MCF 10A (cell line): ENCODE measurements at regions not wholly inside any gene's neighbourhood (a gene's known extent, or its start where the extent isn't known, plus 50 kb on each side); places are given as distances from the start of the nearest gene placed in this dataset.

Source experiments
- BruUV-seq: library from RNA; stranded (reverse); fragments of 400-500 nt; replicated peaks from 2 replicates; lab custom pipeline; 2021; lab: Mats Ljungman, UMichigan
- CTCF ChIA-PET: fragments of 300-600 bp; sonication (Branson Sonifier 250); formaldehyde crosslinking; extraction: SDS; loops from one replicate; lab custom pipeline; 2021; ENCODE audit warnings: antibody characterized with exemption, inconsistent platforms; lab: Yijun Ruan, JAX
- POLR2A ChIA-PET: fragments of 300-600, 350-650 bp; sonication (Branson Sonifier 250); formaldehyde crosslinking; extraction: SDS; loops from one replicate; lab custom pipeline; 2020; ENCODE audit warnings: antibody characterized with exemption, inconsistent platforms; lab: Yijun Ruan, JAX
- DNase-seq: peaks from one replicate; pipeline ENCODE4 v3.0.0-alpha.2; 2018; ENCODE audit not compliant: unreplicated experiment
- H3K27ac Mint-ChIP-seq: one replicate; pipeline ENCODE4 v1.8.0; 2022; ENCODE audit warnings: mild to moderate bottlenecking, low read depth, mixed read lengths; ENCODE audit not compliant: unreplicated experiment
- H3K27me3 Mint-ChIP-seq: one replicate; pipeline ENCODE4 v1.8.0; 2022; ENCODE audit warnings: mixed read lengths; ENCODE audit not compliant: insufficient read depth, unreplicated experiment
- H3K36me3 Mint-ChIP-seq: one replicate; pipeline ENCODE4 v1.8.0; 2022; ENCODE audit warnings: mild to moderate bottlenecking, moderate library complexity, mixed read lengths; ENCODE audit not compliant: insufficient read depth, unreplicated experiment
- H3K4me1 Mint-ChIP-seq: one replicate; pipeline ENCODE4 v1.8.0; 2022; ENCODE audit warnings: mixed read lengths; ENCODE audit not compliant: insufficient read depth, unreplicated experiment
- H3K4me3 Mint-ChIP-seq: one replicate; pipeline ENCODE4 v1.8.0; 2022; ENCODE audit warnings: mild to moderate bottlenecking, moderate library complexity, mixed read lengths; ENCODE audit not compliant: unreplicated experiment
- H3K9me3 Mint-ChIP-seq: one replicate; pipeline ENCODE4 v1.8.0; 2022; ENCODE audit warnings: mixed read lengths; ENCODE audit not compliant: unreplicated experiment
- intact Hi-C: fragments of 100-400 bp; cut with micrococcal nuclease; formaldehyde crosslinking; loops from 2 replicates; pipeline ENCODE4 v1.14.1; 2022
- TF ChIP-seq, protein P1 (sequence below): fragments of 200-600 bp; IDR thresholded peaks from one replicate; pipeline ENCODE4 v1.8.0; 2022; ENCODE audit warnings: antibody characterized with exemption, mild to moderate bottlenecking; ENCODE audit not compliant: unreplicated experiment

DNA sequence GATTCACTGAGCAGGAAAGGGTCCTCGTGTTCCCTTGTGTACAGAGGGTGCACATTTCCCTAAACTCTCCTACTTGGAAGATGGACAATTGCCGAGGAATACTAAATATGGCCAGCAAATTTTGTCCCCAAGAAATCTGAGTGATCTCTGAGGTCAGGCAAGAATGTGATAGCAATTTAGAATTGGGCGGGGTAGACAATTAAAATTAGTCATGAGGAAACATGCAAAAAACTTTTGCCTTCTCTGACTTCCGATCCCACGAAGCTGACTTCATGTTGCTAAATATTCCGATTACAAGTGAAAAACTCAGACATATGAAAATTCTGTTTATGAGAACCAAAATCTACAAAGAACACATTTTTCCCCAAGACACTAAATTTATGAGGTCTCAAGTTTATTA lies 453.9 kb upstream of the ZFP42 start:
- no peaks in the 10 kb centered on the region for H3K36me3 Mint-ChIP-seq
- H3K9me3 Mint-ChIP-seq, result no peaks in the 10 kb centered on the region
- no peaks in the 10 kb centered on the region for H3K27me3 Mint-ChIP-seq
- TF ChIP-seq, protein P1, sequence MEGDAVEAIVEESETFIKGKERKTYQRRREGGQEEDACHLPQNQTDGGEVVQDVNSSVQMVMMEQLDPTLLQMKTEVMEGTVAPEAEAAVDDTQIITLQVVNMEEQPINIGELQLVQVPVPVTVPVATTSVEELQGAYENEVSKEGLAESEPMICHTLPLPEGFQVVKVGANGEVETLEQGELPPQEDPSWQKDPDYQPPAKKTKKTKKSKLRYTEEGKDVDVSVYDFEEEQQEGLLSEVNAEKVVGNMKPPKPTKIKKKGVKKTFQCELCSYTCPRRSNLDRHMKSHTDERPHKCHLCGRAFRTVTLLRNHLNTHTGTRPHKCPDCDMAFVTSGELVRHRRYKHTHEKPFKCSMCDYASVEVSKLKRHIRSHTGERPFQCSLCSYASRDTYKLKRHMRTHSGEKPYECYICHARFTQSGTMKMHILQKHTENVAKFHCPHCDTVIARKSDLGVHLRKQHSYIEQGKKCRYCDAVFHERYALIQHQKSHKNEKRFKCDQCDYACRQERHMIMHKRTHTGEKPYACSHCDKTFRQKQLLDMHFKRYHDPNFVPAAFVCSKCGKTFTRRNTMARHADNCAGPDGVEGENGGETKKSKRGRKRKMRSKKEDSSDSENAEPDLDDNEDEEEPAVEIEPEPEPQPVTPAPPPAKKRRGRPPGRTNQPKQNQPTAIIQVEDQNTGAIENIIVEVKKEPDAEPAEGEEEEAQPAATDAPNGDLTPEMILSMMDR, result no peak
- ChIA-PET CTCF (no interaction called here), POLR2A (no interaction called here)
- no peak overlapping the region for H3K27ac Mint-ChIP-seq
- no peak overlapping the region for H3K4me3 Mint-ChIP-seq
- no peak for DNase-seq
- intact Hi-C loops, result no loop called here
- BruUV-seq, result no TSS peak
- H3K4me1 Mint-ChIP-seq, result no peaks in the 10 kb centered on the region

DNA sequence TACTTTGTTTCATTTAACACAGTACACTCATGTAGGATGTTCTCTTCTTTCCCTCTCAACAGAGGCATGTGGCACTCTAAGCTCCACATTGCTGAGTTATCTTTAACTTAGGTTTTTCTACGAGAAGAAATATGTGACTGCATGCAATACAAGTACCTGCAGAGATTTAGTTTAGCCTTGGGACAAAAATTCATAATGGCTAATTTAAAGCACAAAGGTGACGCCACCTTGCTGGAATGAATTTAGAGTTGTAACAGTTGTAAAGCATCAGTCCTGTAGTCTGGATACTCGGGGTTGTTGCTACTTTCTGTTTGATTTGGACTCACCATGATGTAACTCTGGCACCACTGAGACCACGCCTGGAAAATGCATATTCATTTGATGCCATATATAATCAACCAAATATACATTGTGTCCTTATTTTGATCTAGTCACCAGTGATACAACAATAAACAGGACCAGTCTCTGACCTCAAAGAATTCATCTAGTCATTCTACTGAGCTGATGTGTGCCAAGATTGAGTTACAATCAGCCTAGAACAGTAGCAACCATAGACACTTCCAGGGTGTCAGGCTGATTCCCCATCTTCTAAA lies 451.0 kb upstream of the ZFP42 start:
- DNase-seq, result no peak
- no peaks in the 10 kb centered on the region for H3K27me3 Mint-ChIP-seq
- no peak overlapping the region for H3K4me3 Mint-ChIP-seq
- H3K36me3 Mint-ChIP-seq, result peaks cover 5% of the 10 kb centered on the region
- TF ChIP-seq, protein P1, result no peak
- POLR2A ChIA-PET, result no interaction called here
- intact Hi-C loops, result no loop called here
- no TSS peak for BruUV-seq
- no peaks in the 10 kb centered on the region for H3K4me1 Mint-ChIP-seq
- no peaks in the 10 kb centered on the region for H3K9me3 Mint-ChIP-seq
- no peak overlapping the region for H3K27ac Mint-ChIP-seq
- CTCF ChIA-PET, result interaction anchor here (0.6 kb wide), 2 partner anchors 11 to 28 kb away, joined by 3 to 4 read pairs; no protein-coding TSS in a partner anchor

DNA sequence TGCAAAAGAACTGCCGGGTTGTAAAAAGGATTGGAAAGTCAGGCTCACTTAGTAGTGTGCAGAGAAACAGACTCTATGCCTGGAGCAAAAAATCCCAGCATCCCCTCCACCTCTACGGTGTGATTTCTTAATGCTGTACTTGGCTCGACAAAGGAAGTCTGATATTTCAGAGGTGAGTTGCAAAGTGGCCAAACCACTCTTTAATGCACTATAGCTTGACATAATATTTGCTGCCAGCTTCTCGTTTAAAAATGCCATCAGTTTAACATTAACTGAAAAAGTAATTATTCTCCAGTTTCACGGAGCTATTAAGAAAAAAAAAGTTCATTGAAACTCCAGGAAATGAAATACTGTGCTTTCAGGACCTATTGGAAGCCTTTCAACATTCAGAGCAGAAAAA lies 448.3 kb upstream of the ZFP42 start:
- DNase-seq, result peak; percentile 11
- Mint-ChIP-seq H3K9me3 (no peaks in the 10 kb centered on the region), H3K36me3 (peaks cover 5% of the 10 kb centered on the region), H3K4me1 (peaks cover 5% of the 10 kb centered on the region), H3K27me3 (no peaks in the 10 kb centered on the region), H3K4me3 (no peak overlapping the region), H3K27ac (no peak overlapping the region)
- intact Hi-C loops, result no loop called here
- TF ChIP-seq, protein P1, result no peak
- CTCF ChIA-PET, result no interaction called here
- no TSS peak for BruUV-seq
- POLR2A ChIA-PET, result interaction anchor here (0.6 to 0.7 kb wide), 2 partner anchors 11 to 311 kb away, joined by 3 to 4 read pairs; no protein-coding TSS in a partner anchor

GRCh38 chr4:187550256-187550950 lies 445.2 kb upstream of the ZFP42 start:
- POLR2A ChIA-PET, result interaction anchor here (0.6 kb wide), 1 partner anchor 444 kb away, joined by 3 read pairs; no protein-coding TSS in a partner anchor
- Mint-ChIP-seq H3K4me3 (no peak overlapping the region), H3K27ac (no peak overlapping the region), H3K9me3 (no peaks in the 10 kb centered on the region), H3K4me1 (peaks cover 5% of the 10 kb centered on the region), H3K36me3 (peaks cover 5% of the 10 kb centered on the region), H3K27me3 (no peaks in the 10 kb centered on the region)
- CTCF ChIA-PET, result no interaction called here
- TF ChIP-seq, protein P1, result no peak
- no peak for DNase-seq
- intact Hi-C loops, result no loop called here
- no TSS peak for BruUV-seq
